Neural progenitor cell (in vitro differentiated cells): ENCODE measurements at regions not wholly inside any gene's neighbourhood (a gene's known extent, or its start where the extent isn't known, plus 50 kb on each side); places are given as distances from the start of the nearest gene placed in this dataset.

ENCODE experiments used
- DNase-seq: peaks from one replicate; pipeline ENCODE4 v3.0.0-alpha.2; 2016; ENCODE audit warnings: low spot score
- H2AFZ ChIP-seq: fragments of 200-600 bp; sonication (generic); replicated peaks from 2 replicates; pipeline ENCODE4 v1.6.1; 2016; ENCODE audit warnings: antibody characterized with exemption
- H3F3A ChIP-seq: fragments of 200-600 bp; sonication (generic); 2 replicates; pipeline ENCODE4 v1.6.1; 2016; ENCODE audit warnings: antibody characterized with exemption, low read depth
- H3K27ac ChIP-seq: fragments of 200-600 bp; sonication (generic); 2 replicates; pipeline ENCODE4 v1.5.1; 2016; ENCODE audit warnings: mild to moderate bottlenecking
- H3K27me3 ChIP-seq: fragments of 200-600 bp; sonication (generic); 2 replicates; pipeline ENCODE4 v1.6.1; 2016; ENCODE audit warnings: mild to moderate bottlenecking, moderate library complexity
- H3K36me3 ChIP-seq: fragments of 200-600 bp; sonication (generic); 2 replicates; pipeline ENCODE4 v1.5.1; 2016
- H3K4me1 ChIP-seq: fragments of 200-600 bp; sonication (generic); 2 replicates; pipeline ENCODE4 v1.6.1; 2016; ENCODE audit warnings: mixed run types
- H3K4me2 ChIP-seq: fragments of 200-600 bp; sonication (generic); 2 replicates; pipeline ENCODE4 v1.6.1; 2016
- H3K4me3 ChIP-seq: fragments of 200-600 bp; sonication (generic); 2 replicates; pipeline ENCODE4 v1.5.1; 2016
- H3K79me2 ChIP-seq: fragments of 200-600 bp; sonication (generic); 2 replicates; pipeline ENCODE4 v1.6.1; 2016; ENCODE audit warnings: low read depth
- H3K9ac ChIP-seq: fragments of 200-600 bp; sonication (generic); 2 replicates; pipeline ENCODE4 v1.6.1; 2016
- H3K9me3 ChIP-seq: fragments of 200-600 bp; sonication (generic); 2 replicates; pipeline ENCODE4 v1.5.1; 2016; ENCODE audit warnings: low read depth
- H4K20me1 ChIP-seq: fragments of 200-600 bp; sonication (generic); 2 replicates; pipeline ENCODE4 v1.6.1; 2016; ENCODE audit warnings: low read depth
- H3K27ac Mint-ChIP-seq: 3 replicates; pipeline ENCODE4 v1.8.0; 2021; ENCODE audit warnings: mixed read lengths
- H3K27me3 Mint-ChIP-seq: 2 replicates; pipeline ENCODE4 v1.8.0; 2022; ENCODE audit warnings: low read depth, mild to moderate bottlenecking, inconsistent platforms, moderate library complexity, mixed read lengths; ENCODE audit not compliant: insufficient read depth
- H3K36me3 Mint-ChIP-seq: 3 replicates; pipeline ENCODE4 v1.8.0; 2021; ENCODE audit warnings: mixed read lengths
- H3K4me1 Mint-ChIP-seq: 3 replicates; pipeline ENCODE4 v1.8.0; 2021; ENCODE audit warnings: mixed read lengths
- H3K4me3 Mint-ChIP-seq: 3 replicates; pipeline ENCODE4 v1.8.0; 2021; ENCODE audit warnings: mild to moderate bottlenecking, moderate library complexity, mixed read lengths
- H3K9me3 Mint-ChIP-seq: 3 replicates; pipeline ENCODE4 v1.8.0; 2020; ENCODE audit warnings: mixed read lengths
- CTCF ChIP-seq: fragments of 200-600 bp; sonication (generic); IDR thresholded peaks from 2 replicates; pipeline ENCODE4 v1.5.1; 2017; ENCODE audit warnings: antibody characterized with exemption, mild to moderate bottlenecking
- EZH2 ChIP-seq: fragments of 200-600 bp; sonication (generic); IDR thresholded peaks from 2 replicates; pipeline ENCODE4 v1.6.1; 2017; ENCODE audit warnings: antibody characterized with exemption, mild to moderate bottlenecking, moderate library complexity
- EZH2phosphoT487 ChIP-seq: fragments of 200-600 bp; sonication (generic); IDR thresholded peaks from 2 replicates; pipeline ENCODE4 v1.6.1; 2017; ENCODE audit warnings: antibody characterized with exemption

- no peak overlapping the region for H3K4me3 Mint-ChIP-seq
- H3K4me2 ChIP-seq: no peak overlapping the region
- no peaks in the 10 kb centered on the region for H3K27me3 Mint-ChIP-seq
- no peak overlapping the region for H3K9ac ChIP-seq
- no peaks in the 10 kb centered on the region for H3K36me3 ChIP-seq
- peaks cover 3% of the 10 kb centered on the region for H3K9me3 ChIP-seq
- H4K20me1 ChIP-seq: no peaks in the 10 kb centered on the region
- no peak overlapping the region for H2AFZ ChIP-seq
- H3K27ac Mint-ChIP-seq: no peak overlapping the region
- peaks cover 16% of the 10 kb centered on the region for H3K9me3 Mint-ChIP-seq
- no peaks in the 10 kb centered on the region for H3K4me1 ChIP-seq
- H3K79me2 ChIP-seq: no peaks in the 10 kb centered on the region
- H3K4me3 ChIP-seq: no peak overlapping the region
- no peak overlapping the region for H3K27ac ChIP-seq
- TF ChIP-seq EZH2 (no peak), EZH2phosphoT487 (no peak), CTCF (no peak)
- H3K36me3 Mint-ChIP-seq: no peaks in the 10 kb centered on the region
- DNase-seq: no peak
- no peaks in the 10 kb centered on the region for H3K4me1 Mint-ChIP-seq
- H3F3A ChIP-seq: no peaks in the 10 kb centered on the region
- no peaks in the 10 kb centered on the region for H3K27me3 ChIP-seq
Observed at GRCh38 chr2:175323162-175323561, 141.7 kb upstream of the ATP5MC3 start.

- H3K4me1 Mint-ChIP-seq: no peaks in the 10 kb centered on the region
- Histone ChIP-seq H3K36me3 (no peaks in the 10 kb centered on the region), H3K9me3 (no peaks in the 10 kb centered on the region), H3F3A (no peaks in the 10 kb centered on the region), H3K4me3 (no peak overlapping the region), H3K9ac (no peak overlapping the region), H3K27me3 (no peaks in the 10 kb centered on the region), H2AFZ (no peak overlapping the region), H4K20me1 (no peaks in the 10 kb centered on the region), H3K4me2 (no peak overlapping the region), H3K79me2 (no peaks in the 10 kb centered on the region), H3K4me1 (no peaks in the 10 kb centered on the region), H3K27ac (no peak overlapping the region)
- no peaks in the 10 kb centered on the region for H3K27me3 Mint-ChIP-seq
- H3K4me3 Mint-ChIP-seq: no peak overlapping the region
- no peaks in the 10 kb centered on the region for H3K9me3 Mint-ChIP-seq
- no peak for TF ChIP-seq EZH2
- no peak for TF ChIP-seq EZH2phosphoT487
- no peak for TF ChIP-seq CTCF
- H3K27ac Mint-ChIP-seq: no peak overlapping the region
- H3K36me3 Mint-ChIP-seq: no peaks in the 10 kb centered on the region
- no peak for DNase-seq
Observed at GRCh38 chr2:175318542-175318941, 137.0 kb upstream of the ATP5MC3 start.

GRCh38 chr2:175317751-175318150 is 136.2 kb upstream of the ATP5MC3 start:
- Histone ChIP-seq H3K27ac (no peak overlapping the region), H3K9me3 (no peaks in the 10 kb centered on the region), H3K9ac (no peak overlapping the region), H3K27me3 (no peaks in the 10 kb centered on the region), H3F3A (no peaks in the 10 kb centered on the region), H3K4me1 (no peaks in the 10 kb centered on the region), H3K4me2 (no peak overlapping the region), H3K79me2 (no peaks in the 10 kb centered on the region), H2AFZ (no peak overlapping the region), H4K20me1 (no peaks in the 10 kb centered on the region), H3K4me3 (no peak overlapping the region), H3K36me3 (no peaks in the 10 kb centered on the region)
- no peak overlapping the region for H3K4me3 Mint-ChIP-seq
- no peak overlapping the region for H3K27ac Mint-ChIP-seq
- no peaks in the 10 kb centered on the region for H3K27me3 Mint-ChIP-seq
- no peaks in the 10 kb centered on the region for H3K36me3 Mint-ChIP-seq
- no peak for TF ChIP-seq CTCF
- TF ChIP-seq EZH2: no peak
- TF ChIP-seq EZH2phosphoT487: no peak
- no peak for DNase-seq
- no peaks in the 10 kb centered on the region for H3K9me3 Mint-ChIP-seq
- no peaks in the 10 kb centered on the region for H3K4me1 Mint-ChIP-seq

GRCh38 chr2:175312137-175312536 is 130.6 kb upstream of the ATP5MC3 start:
- H3K4me3 ChIP-seq: no peak overlapping the region
- H3K4me2 ChIP-seq: no peak overlapping the region
- no peaks in the 10 kb centered on the region for H4K20me1 ChIP-seq
- no peaks in the 10 kb centered on the region for H3K9me3 Mint-ChIP-seq
- no peak overlapping the region for H3K9ac ChIP-seq
- no peaks in the 10 kb centered on the region for H3K27me3 Mint-ChIP-seq
- no peaks in the 10 kb centered on the region for H3F3A ChIP-seq
- DNase-seq: no peak
- no peaks in the 10 kb centered on the region for H3K36me3 ChIP-seq
- H3K4me3 Mint-ChIP-seq: no peak overlapping the region
- H3K9me3 ChIP-seq: no peaks in the 10 kb centered on the region
- H2AFZ ChIP-seq: no peak overlapping the region
- no peak overlapping the region for H3K27ac ChIP-seq
- H3K36me3 Mint-ChIP-seq: no peaks in the 10 kb centered on the region
- H3K4me1 Mint-ChIP-seq: no peaks in the 10 kb centered on the region
- H3K4me1 ChIP-seq: peaks cover 3% of the 10 kb centered on the region
- H3K27me3 ChIP-seq: no peaks in the 10 kb centered on the region
- no peak overlapping the region for H3K27ac Mint-ChIP-seq
- TF ChIP-seq EZH2phosphoT487 (no peak), EZH2 (no peak), CTCF (no peak)
- no peaks in the 10 kb centered on the region for H3K79me2 ChIP-seq
